ENCODE measurements at regions not wholly inside any gene's neighbourhood (a gene's known extent, or its start where the extent isn't known, plus 50 kb on each side); places are given as distances from the start of the nearest gene placed in this dataset.

DNA sequence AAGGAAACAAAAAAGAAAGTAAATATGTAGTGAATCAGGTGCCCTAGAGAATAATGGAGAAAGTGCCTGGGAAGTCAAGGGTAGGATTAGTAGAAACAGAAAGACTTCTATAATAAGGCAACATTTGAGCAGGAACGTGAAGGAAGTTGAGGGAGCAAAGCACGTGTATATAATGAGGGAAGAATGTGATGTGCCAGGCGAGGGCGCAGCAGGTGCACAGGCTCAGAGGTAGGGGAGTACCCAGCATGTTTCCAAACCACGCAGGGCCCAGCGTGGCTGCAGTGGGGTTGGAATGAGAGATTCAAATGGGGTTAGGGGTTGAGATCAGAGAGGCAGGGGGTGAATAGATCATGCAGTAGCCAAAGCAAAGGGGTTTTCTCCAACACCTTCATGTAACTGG is 91.9 kb upstream of the VGLL4 start:
- TF ChIP-seq, protein P1, sequence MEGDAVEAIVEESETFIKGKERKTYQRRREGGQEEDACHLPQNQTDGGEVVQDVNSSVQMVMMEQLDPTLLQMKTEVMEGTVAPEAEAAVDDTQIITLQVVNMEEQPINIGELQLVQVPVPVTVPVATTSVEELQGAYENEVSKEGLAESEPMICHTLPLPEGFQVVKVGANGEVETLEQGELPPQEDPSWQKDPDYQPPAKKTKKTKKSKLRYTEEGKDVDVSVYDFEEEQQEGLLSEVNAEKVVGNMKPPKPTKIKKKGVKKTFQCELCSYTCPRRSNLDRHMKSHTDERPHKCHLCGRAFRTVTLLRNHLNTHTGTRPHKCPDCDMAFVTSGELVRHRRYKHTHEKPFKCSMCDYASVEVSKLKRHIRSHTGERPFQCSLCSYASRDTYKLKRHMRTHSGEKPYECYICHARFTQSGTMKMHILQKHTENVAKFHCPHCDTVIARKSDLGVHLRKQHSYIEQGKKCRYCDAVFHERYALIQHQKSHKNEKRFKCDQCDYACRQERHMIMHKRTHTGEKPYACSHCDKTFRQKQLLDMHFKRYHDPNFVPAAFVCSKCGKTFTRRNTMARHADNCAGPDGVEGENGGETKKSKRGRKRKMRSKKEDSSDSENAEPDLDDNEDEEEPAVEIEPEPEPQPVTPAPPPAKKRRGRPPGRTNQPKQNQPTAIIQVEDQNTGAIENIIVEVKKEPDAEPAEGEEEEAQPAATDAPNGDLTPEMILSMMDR (IDR thresholded peaks at IDR 0.05; ENCODE audit: insufficient read depth, low read length, poor library complexity, severe bottlenecking), result peak; percentile 18
- TF ChIP-seq EZH2phosphoT487 (conservative IDR thresholded peaks at IDR 0.05; ENCODE audit: low read length), result no peak

Data from SU-DHL-6 (cell line).